ENCODE measurements at regions not wholly inside any gene's neighbourhood (a gene's known extent, or its start where the extent isn't known, plus 50 kb on each side); places are given as distances from the start of the nearest gene placed in this dataset.

GRCh38 chr5:82522897-82523296 is 244.7 kb upstream of the RPS23 start:
- H3K9me3 ChIP-seq (ENCODE audit: insufficient read depth in 2 of 2, low read depth in 1 of 2, low read length in 1 of 2), result no peaks in the 10 kb centered on the region
- H4K5ac ChIP-seq (ENCODE audit: insufficient read length, low read depth, low read length), result no peak overlapping the region
- TF ChIP-seq JUN (IDR thresholded peaks at IDR 0.05; ENCODE audit: low read depth, low read length) (no peak), KDM4A (IDR thresholded peaks at IDR 0.05; ENCODE audit: low read depth, low read length, severe bottlenecking) (no peak), GTF2F1 (IDR thresholded peaks at IDR 0.05; ENCODE audit: borderline replicate concordance, low read depth, low read length) (no peak), ATF3 (IDR thresholded peaks at IDR 0.05; ENCODE audit: insufficient read depth, low read depth, low read length) (no peak), TEAD4 (IDR thresholded peaks at IDR 0.05; ENCODE audit: low read depth, low read length) (no peak)
- no peak overlapping the region for H3K4me3 ChIP-seq (ENCODE audit: extremely low read depth in 1 of 4, insufficient read depth in 2 of 4, low read depth in 3 of 4, low read length in 4 of 4)
- no peaks in the 10 kb centered on the region for H4K20me1 ChIP-seq (replicated peaks in 1 of 2; ENCODE audit: control insufficient read depth in 1 of 2, insufficient read depth in 2 of 2, low read length in 2 of 2)
- H3K56ac ChIP-seq (replicated peaks; ENCODE audit: insufficient read length, low read depth, low read length), result no peak overlapping the region
- H2AFZ ChIP-seq (ENCODE audit: low read length), result no peak overlapping the region
- 95% methylated on average over 7 of the region's 7 CpGs; no CpG with 5 or more reads in 1 of the 2 experiments for WGBS, 2 experiments (ENCODE audit: extremely low coverage in 1 of 2, insufficient coverage in 1 of 2, insufficient read length in 1 of 2, insufficient replicate concordance in 2 of 2, low coverage in 1 of 2, low lambda C conversion rate in 2 of 2, missing lambda C conversion rate in 1 of 2)
- H2BK12ac ChIP-seq (ENCODE audit: low read depth, low read length), result no peak overlapping the region
- H2BK120ac ChIP-seq (replicated peaks; ENCODE audit: low read depth, low read length), result no peak overlapping the region
- no peaks in the 10 kb centered on the region for H3K79me2 ChIP-seq (ENCODE audit: control insufficient read depth in 1 of 2, insufficient read depth in 2 of 2, low read length in 2 of 2)
- no peak overlapping the region for H4K91ac ChIP-seq (replicated peaks; ENCODE audit: insufficient read length, low read length)
- FAIRE-seq (no peak), DNase-seq (ENCODE audit: low read depth in 1 of 2, low spot score in 2 of 2) (no peak)
- no peaks in the 10 kb centered on the region for H3K36me3 ChIP-seq (ENCODE audit: control insufficient read depth in 2 of 4, insufficient read depth in 4 of 4, low read length in 3 of 4)
- POLR2A ChIA-PET (ENCODE audit: partially characterized antibody), result no interaction called here
- H3K4ac ChIP-seq (replicated peaks; ENCODE audit: insufficient read length, low read depth, low read length), result no peak overlapping the region
- no peaks in the 10 kb centered on the region for H3K27me3 ChIP-seq (replicated peaks in 1 of 4; ENCODE audit: control insufficient read depth in 3 of 4, extremely low read depth in 1 of 4, insufficient read depth in 3 of 4, low read length in 3 of 4)
- no peak overlapping the region for H3K14ac ChIP-seq (ENCODE audit: insufficient read length)
- H2BK20ac ChIP-seq (ENCODE audit: low read length), result 0 out of 2 replicates have a peak overlapping the region, but pooled peaks have one; percentile 3
- 0 out of 2 replicates have a peak overlapping the region, but pooled peaks have one; percentile 40 for H2BK15ac ChIP-seq (ENCODE audit: low read length)
- H3K18ac ChIP-seq (ENCODE audit: extremely low read depth, low read length), result no peak overlapping the region
- CTCF ChIA-PET (ENCODE audit: partially characterized antibody), result interaction anchor here (0.6 to 1.3 kb wide), 3 partner anchors 11 to 460 kb away, joined by 3 to 4 read pairs (median 3); no protein-coding TSS in a partner anchor
- H3K4me1 ChIP-seq (replicated peaks in 1 of 4; ENCODE audit: control insufficient read depth in 3 of 4, insufficient read depth in 4 of 4, low read length in 3 of 4), result peaks cover 0 to 4% (median 2%) of the 10 kb centered on the region in 4 experiments; a peak in 2 of 7 replicates
- H3K79me1 ChIP-seq (ENCODE audit: low read depth, low read length), result no peaks in the 10 kb centered on the region
- H2AK5ac ChIP-seq (ENCODE audit: low read depth, low read length), result no peak overlapping the region
- no peak overlapping the region for H3K9ac ChIP-seq (replicated peaks in 1 of 4; ENCODE audit: extremely low read depth in 1 of 4, low read depth in 3 of 4, low read length in 3 of 4)
- no peak overlapping the region for H4K8ac ChIP-seq (ENCODE audit: extremely low read depth, insufficient read depth, low read length)
- no peak overlapping the region for H3K4me2 ChIP-seq (ENCODE audit: insufficient read depth in 1 of 2, low read depth in 2 of 2, low read length in 2 of 2)
- no peaks in the 10 kb centered on the region; the same call in 1 of the 2 replicates for H3K23me2 ChIP-seq (ENCODE audit: low read depth, low read length)
- H3K23ac ChIP-seq (ENCODE audit: insufficient read length), result no peak overlapping the region
- H2BK5ac ChIP-seq (ENCODE audit: low read depth, low read length), result no peak overlapping the region
- H3K27ac ChIP-seq (ENCODE audit: low read depth, low read length), result no peak overlapping the region

All from H1 (cell line).